HG02885 (cell line): ENCODE measurements at regions not wholly inside any gene's neighbourhood (a gene's known extent, or its start where the extent isn't known, plus 50 kb on each side); places are given as distances from the start of the nearest gene placed in this dataset.
"Not testable (repeated sequence)": the region's sequence is repeated elsewhere in the genome, so short reads cannot be mapped to it uniquely, and the experiment has no call there.

Experiments
- ATAC-seq: cut with Tn5 transposase; IDR thresholded peaks from one replicate; pipeline ENCODE4 v1.9.1; 2021; ENCODE audit warnings: mild to moderate bottlenecking; ENCODE audit not compliant: unreplicated experiment, poor library complexity

GRCh38 chr17:30648015-30648620, 170.9 kb downstream of the GOSR1 start:
- ATAC-seq = not testable (repeated sequence)

- ATAC-seq = not testable (repeated sequence)
Measured at GRCh38 chr17:30645875-30646274, 168.7 kb downstream of the GOSR1 start.

- ATAC-seq = peak; percentile 39
Measured at GRCh38 chr17:30644713-30645112, 167.5 kb downstream of the GOSR1 start.

- not testable (repeated sequence) for ATAC-seq
Measured at GRCh38 chr17:30644287-30644686, 167.1 kb downstream of the GOSR1 start.

- ATAC-seq = not testable (repeated sequence)
Measured at GRCh38 chr17:30641428-30641827, 164.2 kb downstream of the GOSR1 start.

- ATAC-seq = not testable (repeated sequence)
Measured at GRCh38 chr17:30639391-30639790, 162.2 kb downstream of the GOSR1 start.

GRCh38 chr17:30638968-30639367, 161.8 kb downstream of the GOSR1 start:
- ATAC-seq = not testable (repeated sequence)

- not testable (repeated sequence) for ATAC-seq
Measured at GRCh38 chr17:30631651-30632050, 154.4 kb downstream of the GOSR1 start.

- not testable (repeated sequence) for ATAC-seq
Measured at GRCh38 chr17:30625380-30625779, 148.2 kb downstream of the GOSR1 start.

- not testable (repeated sequence) for ATAC-seq
Measured at GRCh38 chr17:30624180-30624579, 147.0 kb downstream of the GOSR1 start.

- not testable (repeated sequence) for ATAC-seq
Measured at GRCh38 chr17:30609682-30610081, 132.5 kb downstream of the GOSR1 start.

- ATAC-seq = no peak
Measured at GRCh38 chr17:30605523-30605922, 128.3 kb downstream of the GOSR1 start.

GRCh38 chr17:30605027-30605426, 127.8 kb downstream of the GOSR1 start:
- ATAC-seq = no peak

- not testable (repeated sequence) for ATAC-seq
Measured at GRCh38 chr17:30602396-30602795, 125.2 kb downstream of the GOSR1 start.

- ATAC-seq = not testable (repeated sequence)
Measured at GRCh38 chr17:30601984-30602383, 124.8 kb downstream of the GOSR1 start.

- peak; percentile 17 for ATAC-seq
Measured at GRCh38 chr17:30600830-30601494, 123.8 kb downstream of the GOSR1 start.

- peak; percentile 81 for ATAC-seq
Measured at GRCh38 chr17:30600060-30600829, 123.0 kb downstream of the GOSR1 start.

GRCh38 chr17:30599428-30600059, 122.3 kb downstream of the GOSR1 start:
- no peak for ATAC-seq

- ATAC-seq = no peak
Measured at GRCh38 chr17:30597776-30598288, 120.6 kb downstream of the GOSR1 start.

GRCh38 chr17:30596948-30597775, 120.0 kb downstream of the GOSR1 start:
- ATAC-seq = not testable (repeated sequence)
